Fibroblast of lung (primary cell): ENCODE measurements at regions not wholly inside any gene's neighbourhood (a gene's known extent, or its start where the extent isn't known, plus 50 kb on each side); places are given as distances from the start of the nearest gene placed in this dataset.
"Not testable (repeated sequence)": the region's sequence is repeated elsewhere in the genome, so short reads cannot be mapped to it uniquely, and the experiment has no call there.

Source experiments
- DNase-seq, 2 donors: peaks; one replicate each; pipeline versions ENCODE4 v3.0.0 to v3.0.0-alpha.2; 2010; ENCODE audit warnings: low read depth in 2 of 2
- H2AFZ ChIP-seq: 2 replicates; pipeline ENCODE4 v1.5.1; 2012; ENCODE audit warnings: low read length, control low read depth, inconsistent platforms
- H3K27ac ChIP-seq: 2 replicates; pipeline ENCODE4 v1.5.1; 2011; ENCODE audit warnings: low read length, control low read depth; ENCODE audit not compliant: insufficient read depth
- H3K27me3 ChIP-seq: 2 replicates; pipeline ENCODE4 v1.5.1; 2011; ENCODE audit warnings: mild to moderate bottlenecking, low read length; ENCODE audit not compliant: control insufficient read depth, insufficient read depth
- H3K36me3 ChIP-seq: 2 replicates; pipeline ENCODE4 v1.5.1; 2011; ENCODE audit warnings: low read length; ENCODE audit not compliant: control insufficient read depth, insufficient read depth
- H3K4me1 ChIP-seq: 2 replicates; pipeline ENCODE4 v1.5.1; 2011; ENCODE audit warnings: low read length; ENCODE audit not compliant: control insufficient read depth, insufficient read depth; ENCODE audit errors: extremely low read depth
- H3K4me2 ChIP-seq: 2 replicates; pipeline ENCODE4 v1.5.1; 2011; ENCODE audit warnings: low read length, control low read depth; ENCODE audit not compliant: insufficient read depth; ENCODE audit errors: extremely low read depth
- H3K4me3 ChIP-seq, 4 experiments: fragments of 200-600 bp in 1 of 4; sonication (generic) in 1 of 4; replicated peaks in 1 of 4; 2 replicates each; pipeline ENCODE4 v1.5.1; 2011 to 2016; ENCODE audit warnings: low read length in 4 of 4, low read depth in 3 of 4, mild to moderate bottlenecking in 3 of 4, control low read depth in 2 of 4, inconsistent platforms in 1 of 4, mixed read lengths in 1 of 4; ENCODE audit not compliant: insufficient read depth in 1 of 4; ENCODE audit errors: control extremely low read depth in 1 of 4
- H3K79me2 ChIP-seq: 2 replicates; pipeline ENCODE4 v1.5.1; 2012; ENCODE audit warnings: mild to moderate bottlenecking, low read length, inconsistent platforms; ENCODE audit not compliant: control insufficient read depth, insufficient read depth
- H3K9ac ChIP-seq: 2 replicates; pipeline ENCODE4 v1.5.1; 2011; ENCODE audit warnings: mild to moderate bottlenecking, low read length, control low read depth; ENCODE audit not compliant: insufficient read depth
- H3K9me3 ChIP-seq: 2 replicates; pipeline ENCODE4 v1.5.1; 2012; ENCODE audit warnings: low read depth, low read length; ENCODE audit not compliant: control insufficient read depth, insufficient read depth
- H4K20me1 ChIP-seq: 2 replicates; pipeline ENCODE4 v1.5.1; 2011; ENCODE audit warnings: low read length; ENCODE audit not compliant: control insufficient read depth, insufficient read depth; ENCODE audit errors: extremely low read depth
- CTCF ChIP-seq, 2 donors: IDR thresholded peaks in 1 of 2; conservative IDR thresholded peaks in 1 of 2; 1 replicate in 1 of 2; 2 replicates in 1 of 2; pipeline ENCODE4 v1.5.1; 2011 to 2012; ENCODE audit warnings: low read length in 2 of 2, control low read depth in 1 of 2, inconsistent platforms in 1 of 2, low read depth in 1 of 2, mild to moderate bottlenecking in 1 of 2
- EZH2 ChIP-seq: IDR thresholded peaks from 2 replicates; pipeline ENCODE4 v1.5.1; 2012; ENCODE audit warnings: low read length, control low read depth, mild to moderate bottlenecking; ENCODE audit errors: missing control alignments

- Histone ChIP-seq H3K4me1 (no peaks in the 10 kb centered on the region), H3K27me3 (no peaks in the 10 kb centered on the region), H3K4me3 (no peak overlapping the region), H4K20me1 (no peaks in the 10 kb centered on the region), H3K79me2 (no peaks in the 10 kb centered on the region), H2AFZ (no peak overlapping the region), H3K9ac (no peak overlapping the region), H3K9me3 (no peaks in the 10 kb centered on the region), H3K4me2 (no peak overlapping the region), H3K36me3 (no peaks in the 10 kb centered on the region), H3K27ac (no peak overlapping the region)
- no peak for DNase-seq
- TF ChIP-seq EZH2, result no peak
- TF ChIP-seq CTCF (conservative IDR thresholded peaks at IDR 0.05 in 1 of 2, IDR thresholded peaks at IDR 0.05 in 1 of 2; ENCODE audit: low read depth in 1 of 2, low read length in 2 of 2), result no peak
Observed at GRCh38 chr1:193387406-193387805, 201.0 kb upstream of the B3GALT2 start.

DNA sequence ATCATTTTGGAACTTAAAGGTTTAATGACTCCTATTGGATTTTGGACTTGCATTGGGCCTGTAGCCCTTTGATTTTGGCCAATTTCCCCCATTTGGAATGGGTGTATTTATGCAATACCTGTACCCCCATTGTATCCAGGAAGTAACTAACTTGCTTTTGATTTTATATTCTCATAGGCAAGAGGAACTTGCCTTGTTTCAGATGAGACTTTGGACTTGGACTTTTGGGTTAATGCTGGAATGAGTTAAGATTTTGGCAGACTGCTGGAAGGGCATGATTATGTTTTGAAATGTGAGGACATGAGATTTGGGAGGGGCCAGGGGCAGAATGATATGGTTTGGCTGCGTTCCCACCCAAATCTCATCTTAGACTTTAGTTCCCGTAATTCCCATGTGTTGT, 192.0 kb upstream of the B3GALT2 start:
- not testable (repeated sequence) for H3K36me3 ChIP-seq, H3K4me1 ChIP-seq, H3K4me3 ChIP-seq, H3K27ac ChIP-seq, H3K4me2 ChIP-seq, H3K79me2 ChIP-seq, H3K27me3 ChIP-seq, H3K9me3 ChIP-seq, H2AFZ ChIP-seq, H3K9ac ChIP-seq, DNase-seq, H4K20me1 ChIP-seq

GRCh38 chr1:193377472-193377871, 191.1 kb upstream of the B3GALT2 start:
- Histone ChIP-seq H3K36me3 (no peaks in the 10 kb centered on the region), H3K27me3 (no peaks in the 10 kb centered on the region), H3K4me1 (no peaks in the 10 kb centered on the region), H3K4me3 (no peak overlapping the region), H3K79me2 (no peaks in the 10 kb centered on the region), H4K20me1 (no peaks in the 10 kb centered on the region), H3K4me2 (no peak overlapping the region), H2AFZ (no peak overlapping the region), H3K9ac (no peak overlapping the region), H3K9me3 (no peaks in the 10 kb centered on the region), H3K27ac (no peak overlapping the region)
- DNase-seq, result no peak
- TF ChIP-seq CTCF (conservative IDR thresholded peaks at IDR 0.05 in 1 of 2, IDR thresholded peaks at IDR 0.05 in 1 of 2; ENCODE audit: low read depth in 1 of 2, low read length in 2 of 2) (no peak), EZH2 (no peak)

DNA sequence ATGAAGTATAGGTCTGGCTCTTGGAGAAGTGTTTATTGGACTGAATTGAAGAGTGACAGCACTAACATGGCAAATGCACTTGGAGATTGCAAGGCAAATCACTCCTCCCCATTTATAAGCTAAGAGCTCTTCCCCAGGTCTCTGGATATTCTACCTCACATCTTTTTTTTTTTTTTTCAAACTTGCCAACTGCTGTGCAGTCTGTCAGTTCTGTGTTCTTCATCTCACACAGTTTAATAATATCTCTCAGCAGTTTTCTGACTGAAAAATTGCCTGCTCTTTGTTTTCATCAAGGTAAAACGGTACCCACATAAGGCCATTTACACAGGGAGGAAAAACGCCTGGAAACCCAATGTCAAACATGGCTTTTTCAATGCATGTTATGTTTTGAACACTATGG, 186.1 kb upstream of the B3GALT2 start:
- H3K27me3 ChIP-seq, result no peaks in the 10 kb centered on the region
- no peaks in the 10 kb centered on the region for H3K36me3 ChIP-seq

More for the DNA sequence above, 186.1 kb upstream of the B3GALT2 start:
- no peak overlapping the region for H2AFZ ChIP-seq
- no peak overlapping the region for H3K4me2 ChIP-seq
- no peak for TF ChIP-seq CTCF (conservative IDR thresholded peaks at IDR 0.05 in 1 of 2, IDR thresholded peaks at IDR 0.05 in 1 of 2; ENCODE audit: low read depth in 1 of 2, low read length in 2 of 2)
- no peak for TF ChIP-seq EZH2
- no peak for DNase-seq
- no peaks in the 10 kb centered on the region for H4K20me1 ChIP-seq
- H3K9me3 ChIP-seq, result no peaks in the 10 kb centered on the region
- H3K4me1 ChIP-seq, result no peaks in the 10 kb centered on the region
- H3K79me2 ChIP-seq, result no peaks in the 10 kb centered on the region
- H3K9ac ChIP-seq, result no peak overlapping the region
- H3K27ac ChIP-seq, result no peak overlapping the region
- H3K4me3 ChIP-seq, result no peak overlapping the region
